SK-N-MC (cell line): ENCODE measurements at regions not wholly inside any gene's neighbourhood (a gene's known extent, or its start where the extent isn't known, plus 50 kb on each side); places are given as distances from the start of the nearest gene placed in this dataset.

ENCODE experiments used
- EZH2 ChIP-seq: fragments of 200-600 bp; sonication (generic); IDR thresholded peaks from one replicate; pipeline ENCODE4 v1.6.1; 2017; ENCODE audit warnings: antibody characterized with exemption
- FOXP2 ChIP-seq: optimal IDR thresholded peaks from 2 replicates; pipeline ENCODE3; 2011; ENCODE audit warnings: mild to moderate bottlenecking, moderate library complexity; ENCODE audit not compliant: insufficient read depth; ENCODE audit errors: extremely low read length, control extremely low read depth
- POLR2AphosphoS5 ChIP-seq: IDR thresholded peaks from 2 replicates; pipeline ENCODE4 v1.6.1; 2012; ENCODE audit warnings: mild to moderate bottlenecking, low read depth, low read length, borderline replicate concordance

DNA sequence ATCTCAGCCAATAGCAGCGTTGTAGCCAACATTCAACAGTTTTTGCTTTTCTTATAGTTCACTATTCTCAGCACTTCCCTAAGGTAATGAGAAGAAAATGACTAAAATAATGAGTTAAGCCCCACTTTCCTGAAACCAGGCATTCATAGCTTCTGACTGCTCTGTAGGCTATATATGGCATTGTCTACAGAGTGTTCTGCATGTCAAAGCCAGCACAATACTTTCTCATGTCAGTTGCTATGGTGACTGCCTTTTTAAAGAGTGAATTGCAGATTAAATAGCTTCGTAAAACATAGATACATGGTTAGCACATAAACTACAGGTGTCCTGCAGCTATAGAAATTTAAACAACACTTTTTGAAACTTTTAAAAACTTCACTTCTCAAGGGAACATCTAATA is 1256.1 kb upstream of the CNTN5 start:
- TF ChIP-seq EZH2 (no peak), POLR2AphosphoS5 (no peak), FOXP2 (no peak)
